ENCODE measurements at regions not wholly inside any gene's neighbourhood (a gene's known extent, or its start where the extent isn't known, plus 50 kb on each side); places are given as distances from the start of the nearest gene placed in this dataset.

- no peak for ATAC-seq (ENCODE audit: insufficient read depth, low FRiP score)
- Histone ChIP-seq H3K9ac (ENCODE audit: insufficient read depth in 1 of 2, low read length in 2 of 2) (no peak overlapping the region), H3K27ac (ENCODE audit: low read depth in 1 of 2, low read length in 1 of 2) (no peak overlapping the region), H3K9me3 (ENCODE audit: control insufficient read depth in 4 of 4, insufficient read depth in 3 of 4, low read length in 3 of 4) (peaks cover 0 to 4% (median under 1%) of the 10 kb centered on the region in 4 donors), H3K4me3 (no peak overlapping the region), H3K4me1 (ENCODE audit: control insufficient read depth in 5 of 5, insufficient read depth in 5 of 5, low read length in 5 of 5) (no peaks in the 10 kb centered on the region), H3K27me3 (ENCODE audit: control insufficient read depth in 3 of 3, insufficient read depth in 3 of 3, low read length in 2 of 3) (no peaks in the 10 kb centered on the region), H3K36me3 (ENCODE audit: control insufficient read depth in 4 of 4, insufficient read depth in 4 of 4, low read length in 4 of 4) (no peaks in the 10 kb centered on the region)
- no peak for DNase-seq
- TF ChIP-seq CTCF (IDR thresholded peaks at IDR 0.05; ENCODE audit: control extremely low read depth, extremely low read depth) = no peak
- WGBS, 2 donors = 90 to 91% methylated on average over 7 of the region's 7 CpGs
These were observed 56.3 kb upstream of the FBXO28 start for GRCh38 chr1:224057461-224058199.

- H3K9ac ChIP-seq (ENCODE audit: insufficient read depth in 1 of 2, low read length in 2 of 2) = no peak overlapping the region
- DNase-seq (no peak), ATAC-seq (ENCODE audit: insufficient read depth, low FRiP score) (no peak)
- no peak for TF ChIP-seq CTCF (IDR thresholded peaks at IDR 0.05; ENCODE audit: control extremely low read depth, extremely low read depth)
- no peak overlapping the region for H3K4me3 ChIP-seq
- H3K4me1 ChIP-seq (ENCODE audit: control insufficient read depth in 5 of 5, insufficient read depth in 5 of 5, low read length in 5 of 5) = no peaks in the 10 kb centered on the region
- H3K27ac ChIP-seq (ENCODE audit: low read depth in 1 of 2, low read length in 1 of 2) = no peak overlapping the region
- no peaks in the 10 kb centered on the region for H3K36me3 ChIP-seq (ENCODE audit: control insufficient read depth in 4 of 4, insufficient read depth in 4 of 4, low read length in 4 of 4)
- no peaks in the 10 kb centered on the region for H3K27me3 ChIP-seq (ENCODE audit: control insufficient read depth in 3 of 3, insufficient read depth in 3 of 3, low read length in 2 of 3)
- peaks cover 0 to 2% (median 0%) of the 10 kb centered on the region in 4 donors for H3K9me3 ChIP-seq (ENCODE audit: control insufficient read depth in 4 of 4, insufficient read depth in 3 of 4, low read length in 3 of 4)
- 79 to 87% methylated on average over 3 of the region's 3 CpGs for WGBS, 2 donors
These were observed 59.3 kb upstream of the FBXO28 start for GRCh38 chr1:224054611-224055010.

GRCh38 chr1:224054012-224054411 lies 59.9 kb upstream of the FBXO28 start:
- no peaks in the 10 kb centered on the region for H3K36me3 ChIP-seq (ENCODE audit: control insufficient read depth in 4 of 4, insufficient read depth in 4 of 4, low read length in 4 of 4)
- H3K9ac ChIP-seq (ENCODE audit: insufficient read depth in 1 of 2, low read length in 2 of 2) = no peak overlapping the region
- 33 to 43% methylated on average over 2 of the region's 2 CpGs for WGBS, 2 donors
- ATAC-seq (ENCODE audit: insufficient read depth, low FRiP score) = no peak
- no peak overlapping the region for H3K27ac ChIP-seq (ENCODE audit: low read depth in 1 of 2, low read length in 1 of 2)
- no peak for DNase-seq
- H3K27me3 ChIP-seq (ENCODE audit: control insufficient read depth in 3 of 3, insufficient read depth in 3 of 3, low read length in 2 of 3) = no peaks in the 10 kb centered on the region
- no peaks in the 10 kb centered on the region for H3K4me1 ChIP-seq (ENCODE audit: control insufficient read depth in 5 of 5, insufficient read depth in 5 of 5, low read length in 5 of 5)
- peaks cover 0 to 2% (median 0%) of the 10 kb centered on the region in 4 donors for H3K9me3 ChIP-seq (ENCODE audit: control insufficient read depth in 4 of 4, insufficient read depth in 3 of 4, low read length in 3 of 4)
- H3K4me3 ChIP-seq = no peak overlapping the region
- no peak for TF ChIP-seq CTCF (IDR thresholded peaks at IDR 0.05; ENCODE audit: control extremely low read depth, extremely low read depth)

- Histone ChIP-seq H3K27me3 (ENCODE audit: control insufficient read depth in 3 of 3, insufficient read depth in 3 of 3, low read length in 2 of 3) (no peaks in the 10 kb centered on the region), H3K36me3 (ENCODE audit: control insufficient read depth in 4 of 4, insufficient read depth in 4 of 4, low read length in 4 of 4) (no peaks in the 10 kb centered on the region), H3K27ac (ENCODE audit: low read depth in 1 of 2, low read length in 1 of 2) (no peak overlapping the region), H3K4me1 (ENCODE audit: control insufficient read depth in 5 of 5, insufficient read depth in 5 of 5, low read length in 5 of 5) (no peaks in the 10 kb centered on the region), H3K4me3 (no peak overlapping the region), H3K9ac (ENCODE audit: insufficient read depth in 1 of 2, low read length in 2 of 2) (no peak overlapping the region), H3K9me3 (ENCODE audit: control insufficient read depth in 4 of 4, insufficient read depth in 3 of 4, low read length in 3 of 4) (peaks cover 0 to 2% (median 0%) of the 10 kb centered on the region in 4 donors)
- no peak for TF ChIP-seq CTCF (IDR thresholded peaks at IDR 0.05; ENCODE audit: control extremely low read depth, extremely low read depth)
- no peak for ATAC-seq (ENCODE audit: insufficient read depth, low FRiP score)
- WGBS, 2 donors = 53 to 67% methylated on average over 5 of the region's 5 CpGs
- DNase-seq = no peak
These were observed 60.5 kb upstream of the FBXO28 start for GRCh38 chr1:224053456-224053855.

Data from lung (tissue), 11 donors.